Breast epithelium (tissue), 3 donors: ENCODE measurements at regions not wholly inside any gene's neighbourhood (a gene's known extent, or its start where the extent isn't known, plus 50 kb on each side); places are given as distances from the start of the nearest gene placed in this dataset.

Source experiments
- POLR2A ChIP-seq: fragments of 450-650 bp; IDR thresholded peaks from one replicate; pipeline ENCODE4 v1.6.1; 2016; ENCODE audit warnings: antibody characterized with exemption, mild to moderate bottlenecking, moderate library complexity
- POLR2AphosphoS5 ChIP-seq, 3 donors: sonication (generic); formaldehyde crosslinking; IDR thresholded peaks; one replicate each; pipeline ENCODE4 v1.6.1; 2017; ENCODE audit warnings: antibody characterized with exemption in 3 of 3
- TF ChIP-seq, protein P1 (sequence below), 3 donors: fragments of 450-650 bp; IDR thresholded peaks; one replicate each; pipeline ENCODE4 v1.5.1; 2016 to 2017; ENCODE audit warnings: antibody characterized with exemption in 3 of 3, mild to moderate bottlenecking in 3 of 3, moderate library complexity in 3 of 3

DNA sequence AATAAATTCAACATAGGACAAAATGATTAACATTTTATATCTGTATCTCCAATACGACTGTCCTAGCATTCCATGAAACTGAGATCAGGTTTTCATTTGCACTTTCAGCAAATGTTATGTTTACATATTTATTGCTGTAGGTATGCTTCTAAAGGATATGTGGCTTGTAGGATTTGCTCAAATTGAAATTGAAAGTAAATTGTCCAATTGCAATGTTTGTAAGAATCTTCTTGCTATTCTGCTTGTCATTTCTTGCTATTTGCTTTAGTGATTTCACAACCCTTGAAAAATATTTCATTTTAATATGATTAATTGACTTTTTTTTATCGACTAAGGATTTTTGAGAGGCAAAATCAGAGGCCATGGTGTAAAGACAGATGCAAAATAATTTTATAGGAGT is 904.2 kb upstream of the RAG2 start:
- TF ChIP-seq POLR2AphosphoS5 (IDR thresholded peaks at IDR 0.05) (no peak), POLR2A (no peak)
- TF ChIP-seq, protein P1, sequence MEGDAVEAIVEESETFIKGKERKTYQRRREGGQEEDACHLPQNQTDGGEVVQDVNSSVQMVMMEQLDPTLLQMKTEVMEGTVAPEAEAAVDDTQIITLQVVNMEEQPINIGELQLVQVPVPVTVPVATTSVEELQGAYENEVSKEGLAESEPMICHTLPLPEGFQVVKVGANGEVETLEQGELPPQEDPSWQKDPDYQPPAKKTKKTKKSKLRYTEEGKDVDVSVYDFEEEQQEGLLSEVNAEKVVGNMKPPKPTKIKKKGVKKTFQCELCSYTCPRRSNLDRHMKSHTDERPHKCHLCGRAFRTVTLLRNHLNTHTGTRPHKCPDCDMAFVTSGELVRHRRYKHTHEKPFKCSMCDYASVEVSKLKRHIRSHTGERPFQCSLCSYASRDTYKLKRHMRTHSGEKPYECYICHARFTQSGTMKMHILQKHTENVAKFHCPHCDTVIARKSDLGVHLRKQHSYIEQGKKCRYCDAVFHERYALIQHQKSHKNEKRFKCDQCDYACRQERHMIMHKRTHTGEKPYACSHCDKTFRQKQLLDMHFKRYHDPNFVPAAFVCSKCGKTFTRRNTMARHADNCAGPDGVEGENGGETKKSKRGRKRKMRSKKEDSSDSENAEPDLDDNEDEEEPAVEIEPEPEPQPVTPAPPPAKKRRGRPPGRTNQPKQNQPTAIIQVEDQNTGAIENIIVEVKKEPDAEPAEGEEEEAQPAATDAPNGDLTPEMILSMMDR (IDR thresholded peaks at IDR 0.05), result no peak
